ENCODE measurements at regions not wholly inside any gene's neighbourhood (a gene's known extent, or its start where the extent isn't known, plus 50 kb on each side); places are given as distances from the start of the nearest gene placed in this dataset.

- H3K9me3 ChIP-seq (replicated peaks; ENCODE audit: control insufficient read depth, low read depth, low read length): no peaks in the 10 kb centered on the region
- no peak for DNase-seq
- H3K27ac ChIP-seq (ENCODE audit: low read length): no peak overlapping the region
- peaks cover 37% of the 10 kb centered on the region for H3K4me1 ChIP-seq (ENCODE audit: control insufficient read depth, insufficient read depth, low read length)
- no peak overlapping the region for H3K4me3 ChIP-seq (ENCODE audit: low read length)
- WGBS (ENCODE audit: insufficient coverage): 90% methylated on average over 3 of the region's 5 CpGs
- H3K27me3 ChIP-seq (ENCODE audit: control insufficient read depth, insufficient read depth, low read length): no peaks in the 10 kb centered on the region
- no peaks in the 10 kb centered on the region for H3K36me3 ChIP-seq (ENCODE audit: control insufficient read depth, insufficient read depth, low read length)
Measured at GRCh38 chr14:58751788-58752187, 114.0 kb downstream of the DACT1 start.

GRCh38 chr14:58752289-58752688 is 114.5 kb downstream of the DACT1 start:
- Histone ChIP-seq H3K4me3 (ENCODE audit: low read length) (no peak overlapping the region), H3K36me3 (ENCODE audit: control insufficient read depth, insufficient read depth, low read length) (no peaks in the 10 kb centered on the region), H3K4me1 (ENCODE audit: control insufficient read depth, insufficient read depth, low read length) (peaks cover 37% of the 10 kb centered on the region), H3K27me3 (ENCODE audit: control insufficient read depth, insufficient read depth, low read length) (no peaks in the 10 kb centered on the region), H3K9me3 (replicated peaks; ENCODE audit: control insufficient read depth, low read depth, low read length) (no peaks in the 10 kb centered on the region), H3K27ac (ENCODE audit: low read length) (no peak overlapping the region)
- 76% methylated on average over 2 of the region's 4 CpGs for WGBS (ENCODE audit: insufficient coverage)
- DNase-seq: no peak

- 48% methylated on average over 4 of the region's 9 CpGs for WGBS (ENCODE audit: insufficient coverage)
- Histone ChIP-seq H3K27ac (ENCODE audit: low read length) (no peak overlapping the region), H3K4me1 (ENCODE audit: control insufficient read depth, insufficient read depth, low read length) (peaks cover 37% of the 10 kb centered on the region), H3K9me3 (replicated peaks; ENCODE audit: control insufficient read depth, low read depth, low read length) (no peaks in the 10 kb centered on the region), H3K4me3 (ENCODE audit: low read length) (no peak overlapping the region), H3K27me3 (ENCODE audit: control insufficient read depth, insufficient read depth, low read length) (no peaks in the 10 kb centered on the region), H3K36me3 (ENCODE audit: control insufficient read depth, insufficient read depth, low read length) (no peaks in the 10 kb centered on the region)
- DNase-seq: peak; percentile 78
Measured at GRCh38 chr14:58752771-58753201, 115.0 kb downstream of the DACT1 start.

- peak; percentile 73 for DNase-seq
Measured at GRCh38 chr14:58755031-58755925, 117.5 kb downstream of the DACT1 start.

GRCh38 chr14:58760121-58760520 is 122.4 kb downstream of the DACT1 start:
- Histone ChIP-seq H3K36me3 (ENCODE audit: control insufficient read depth, insufficient read depth, low read length) (no peaks in the 10 kb centered on the region), H3K27ac (ENCODE audit: low read length) (no peak overlapping the region), H3K27me3 (ENCODE audit: control insufficient read depth, insufficient read depth, low read length) (no peaks in the 10 kb centered on the region), H3K4me3 (ENCODE audit: low read length) (no peak overlapping the region), H3K9me3 (replicated peaks; ENCODE audit: control insufficient read depth, low read depth, low read length) (no peaks in the 10 kb centered on the region), H3K4me1 (ENCODE audit: control insufficient read depth, insufficient read depth, low read length) (peaks cover 9% of the 10 kb centered on the region)
- WGBS (ENCODE audit: insufficient coverage): no CpG with 5 or more reads among the region's 2 CpGs
- DNase-seq: no peak

More at GRCh38 chr14:58755031-58755925, 117.5 kb downstream of the DACT1 start:
- Histone ChIP-seq H3K27ac (ENCODE audit: low read length) (peak overlapping the region; percentile 16), H3K9me3 (replicated peaks; ENCODE audit: control insufficient read depth, low read depth, low read length) (no peaks in the 10 kb centered on the region), H3K36me3 (ENCODE audit: control insufficient read depth, insufficient read depth, low read length) (no peaks in the 10 kb centered on the region), H3K27me3 (ENCODE audit: control insufficient read depth, insufficient read depth, low read length) (no peaks in the 10 kb centered on the region), H3K4me3 (ENCODE audit: low read length) (no peak overlapping the region), H3K4me1 (ENCODE audit: control insufficient read depth, insufficient read depth, low read length) (peaks cover 33% of the 10 kb centered on the region)
- WGBS (ENCODE audit: insufficient coverage): 30% methylated on average over 2 of the region's 3 CpGs

GRCh38 chr14:58762629-58763028 is 124.9 kb downstream of the DACT1 start:
- H3K9me3 ChIP-seq (replicated peaks; ENCODE audit: control insufficient read depth, low read depth, low read length): no peaks in the 10 kb centered on the region
- no peak overlapping the region for H3K27ac ChIP-seq (ENCODE audit: low read length)
- no peaks in the 10 kb centered on the region for H3K27me3 ChIP-seq (ENCODE audit: control insufficient read depth, insufficient read depth, low read length)
- WGBS (ENCODE audit: insufficient coverage): no CpG with 5 or more reads among the region's 1 CpG
- H3K4me3 ChIP-seq (ENCODE audit: low read length): no peak overlapping the region
- peaks cover 10% of the 10 kb centered on the region for H3K4me1 ChIP-seq (ENCODE audit: control insufficient read depth, insufficient read depth, low read length)
- no peaks in the 10 kb centered on the region for H3K36me3 ChIP-seq (ENCODE audit: control insufficient read depth, insufficient read depth, low read length)
- DNase-seq: no peak

GRCh38 chr14:58763210-58763609 is 125.4 kb downstream of the DACT1 start:
- no peak for DNase-seq
- H3K36me3 ChIP-seq (ENCODE audit: control insufficient read depth, insufficient read depth, low read length): no peaks in the 10 kb centered on the region
- WGBS (ENCODE audit: insufficient coverage): 40% methylated on average over 1 of the region's 4 CpGs
- no peak overlapping the region for H3K4me3 ChIP-seq (ENCODE audit: low read length)
- no peaks in the 10 kb centered on the region for H3K27me3 ChIP-seq (ENCODE audit: control insufficient read depth, insufficient read depth, low read length)
- no peaks in the 10 kb centered on the region for H3K9me3 ChIP-seq (replicated peaks; ENCODE audit: control insufficient read depth, low read depth, low read length)
- peaks cover 10% of the 10 kb centered on the region for H3K4me1 ChIP-seq (ENCODE audit: control insufficient read depth, insufficient read depth, low read length)
- no peak overlapping the region for H3K27ac ChIP-seq (ENCODE audit: low read length)

GRCh38 chr14:58765418-58765831 is 127.7 kb downstream of the DACT1 start:
- Histone ChIP-seq H3K9me3 (replicated peaks; ENCODE audit: control insufficient read depth, low read depth, low read length) (no peaks in the 10 kb centered on the region), H3K27ac (ENCODE audit: low read length) (peak overlapping the region; percentile 87), H3K27me3 (ENCODE audit: control insufficient read depth, insufficient read depth, low read length) (no peaks in the 10 kb centered on the region), H3K36me3 (ENCODE audit: control insufficient read depth, insufficient read depth, low read length) (no peaks in the 10 kb centered on the region), H3K4me1 (ENCODE audit: control insufficient read depth, insufficient read depth, low read length) (peaks cover 10% of the 10 kb centered on the region), H3K4me3 (ENCODE audit: low read length) (no peak overlapping the region)
- DNase-seq: peak; percentile 92
- WGBS (ENCODE audit: insufficient coverage): 36% methylated on average over 4 of the region's 12 CpGs

GRCh38 chr14:58765843-58766242 is 128.1 kb downstream of the DACT1 start:
- no peak for DNase-seq
- no CpG with 5 or more reads among the region's 6 CpGs for WGBS (ENCODE audit: insufficient coverage)
- H3K36me3 ChIP-seq (ENCODE audit: control insufficient read depth, insufficient read depth, low read length): no peaks in the 10 kb centered on the region
- no peaks in the 10 kb centered on the region for H3K27me3 ChIP-seq (ENCODE audit: control insufficient read depth, insufficient read depth, low read length)
- H3K9me3 ChIP-seq (replicated peaks; ENCODE audit: control insufficient read depth, low read depth, low read length): no peaks in the 10 kb centered on the region
- H3K4me3 ChIP-seq (ENCODE audit: low read length): no peak overlapping the region
- H3K4me1 ChIP-seq (ENCODE audit: control insufficient read depth, insufficient read depth, low read length): peaks cover 10% of the 10 kb centered on the region
- peak overlapping the region; percentile 87 for H3K27ac ChIP-seq (ENCODE audit: low read length)

- peaks cover 19% of the 10 kb centered on the region for H3K4me1 ChIP-seq (ENCODE audit: control insufficient read depth, insufficient read depth, low read length)
- H3K36me3 ChIP-seq (ENCODE audit: control insufficient read depth, insufficient read depth, low read length): no peaks in the 10 kb centered on the region
- WGBS (ENCODE audit: insufficient coverage): 56% methylated on average over 2 of the region's 5 CpGs
- H3K9me3 ChIP-seq (replicated peaks; ENCODE audit: control insufficient read depth, low read depth, low read length): no peaks in the 10 kb centered on the region
- no peaks in the 10 kb centered on the region for H3K27me3 ChIP-seq (ENCODE audit: control insufficient read depth, insufficient read depth, low read length)
- H3K27ac ChIP-seq (ENCODE audit: low read length): no peak overlapping the region
- DNase-seq: no peak
- no peak overlapping the region for H3K4me3 ChIP-seq (ENCODE audit: low read length)
Measured at GRCh38 chr14:58769011-58769643, 131.4 kb downstream of the DACT1 start.

All from muscle of leg (tissue), 3 donors.